Natural killer cell (primary cell): ENCODE measurements at regions not wholly inside any gene's neighbourhood (a gene's known extent, or its start where the extent isn't known, plus 50 kb on each side); places are given as distances from the start of the nearest gene placed in this dataset.

Experiments
- ATAC-seq, 3 donors: fragments of 150-1000 bp in 2 of 3; fragments of 200-7000 bp in 1 of 3; cut with Tn5 transposase; 1 replicate in 1 of 3; 2 replicates in 2 of 3; pipeline ENCODE4 v1.10.0; 2021; ENCODE audit warnings: mild to moderate bottlenecking in 2 of 3, moderate library complexity in 2 of 3
- DNase-seq, 2 donors: peaks; one replicate each; pipeline versions ENCODE4 v3.0.0 to v3.0.0-alpha.2; 2013 to 2021; ENCODE audit warnings: mixed read lengths in 1 of 2
- H3K27ac ChIP-seq: one replicate; pipeline ENCODE4 v1.5.1; 2013; ENCODE audit warnings: mild to moderate bottlenecking, low read length
- H3K27me3 ChIP-seq: one replicate; pipeline ENCODE4 v1.6.1; 2013; ENCODE audit warnings: low read length; ENCODE audit not compliant: control insufficient read depth, insufficient read depth
- H3K36me3 ChIP-seq: one replicate; pipeline ENCODE4 v1.6.1; 2013; ENCODE audit warnings: low read length; ENCODE audit not compliant: control insufficient read depth, insufficient read depth
- H3K4me1 ChIP-seq: one replicate; pipeline ENCODE4 v1.6.1; 2013; ENCODE audit warnings: low read length; ENCODE audit not compliant: control insufficient read depth, insufficient read depth
- H3K4me3 ChIP-seq: one replicate; pipeline ENCODE4 v1.5.1; 2013; ENCODE audit warnings: low read length
- H3K9me3 ChIP-seq: one replicate; pipeline ENCODE4 v1.6.1; 2013; ENCODE audit warnings: low read length; ENCODE audit not compliant: control insufficient read depth, insufficient read depth
- H3K27ac Mint-ChIP-seq, 2 donors: one replicate each; pipeline ENCODE4 v1.8.0; 2022; ENCODE audit warnings: mild to moderate bottlenecking in 2 of 2, mixed read lengths in 2 of 2, moderate library complexity in 1 of 2
- H3K27me3 Mint-ChIP-seq, 2 donors: one replicate each; pipeline ENCODE4 v1.8.0; 2022; ENCODE audit warnings: low read depth in 2 of 2, mixed read lengths in 2 of 2
- H3K36me3 Mint-ChIP-seq: one replicate; pipeline ENCODE4 v1.8.0; 2022; ENCODE audit warnings: mixed read lengths
- H3K4me1 Mint-ChIP-seq, 2 donors: one replicate each; pipeline ENCODE4 v1.8.0; 2022; ENCODE audit warnings: mixed read lengths in 2 of 2
- H3K4me3 Mint-ChIP-seq: one replicate; pipeline ENCODE4 v1.8.0; 2022; ENCODE audit warnings: mild to moderate bottlenecking, moderate library complexity, mixed read lengths
- H3K9me3 Mint-ChIP-seq, 2 donors: one replicate each; pipeline ENCODE4 v1.8.0; 2022; ENCODE audit warnings: mixed read lengths in 2 of 2
- CTCF ChIP-seq: fragments of 200-600 bp; IDR thresholded peaks from one replicate; pipeline ENCODE4 v1.8.0; 2022; ENCODE audit warnings: antibody characterized with exemption
- WGBS: methylation state at CpG from one replicate; pipeline ENCODE4 v1.1.7; 2013; ENCODE audit warnings: missing lambda C conversion rate; ENCODE audit not compliant: insufficient coverage; 5-methylcytosine and 5-hydroxymethylcytosine counted together
- intact Hi-C: fragments of 100-400 bp; cut with micrococcal nuclease; formaldehyde crosslinking; loops from one replicate; pipeline ENCODE4 v1.14.2; 2022

GRCh38 chr21:41037936-41038335 is 130.0 kb upstream of the BACE2 start:
- Mint-ChIP-seq H3K36me3 (no peaks in the 10 kb centered on the region), H3K27ac (no peak overlapping the region), H3K4me3 (no peak overlapping the region), H3K27me3 (peaks cover 3 to 10% of the 10 kb centered on the region in 2 donors), H3K9me3 (no peaks in the 10 kb centered on the region), H3K4me1 (no peaks in the 10 kb centered on the region)
- DNase-seq (no peak), ATAC-seq (no peak)
- H3K9me3 ChIP-seq, result no peaks in the 10 kb centered on the region
- no peaks in the 10 kb centered on the region for H3K4me1 ChIP-seq
- H3K27me3 ChIP-seq, result no peaks in the 10 kb centered on the region
- 100% methylated on average over 1 of the region's 1 CpG for whole genome bisulfite sequencing
- no peaks in the 10 kb centered on the region for H3K36me3 ChIP-seq
- no peak overlapping the region for H3K4me3 ChIP-seq
- intact Hi-C loops, result no loop called here
- TF ChIP-seq CTCF, result no peak
- H3K27ac ChIP-seq, result no peak overlapping the region

GRCh38 chr21:41043014-41043413 is 124.9 kb upstream of the BACE2 start:
- 72% methylated on average over 2 of the region's 2 CpGs for WGBS
- ATAC-seq (no peak), DNase-seq (no peak)
- Mint-ChIP-seq H3K4me1 (no peaks in the 10 kb centered on the region), H3K27me3 (peaks cover 8 to 28% of the 10 kb centered on the region in 2 donors), H3K27ac (no peak overlapping the region), H3K36me3 (no peaks in the 10 kb centered on the region), H3K9me3 (no peaks in the 10 kb centered on the region), H3K4me3 (no peak overlapping the region)
- Histone ChIP-seq H3K4me1 (no peaks in the 10 kb centered on the region), H3K27me3 (no peaks in the 10 kb centered on the region), H3K27ac (no peak overlapping the region), H3K36me3 (no peaks in the 10 kb centered on the region), H3K9me3 (no peaks in the 10 kb centered on the region), H3K4me3 (no peak overlapping the region)
- TF ChIP-seq CTCF, result peak; percentile 0
- intact Hi-C loops, result no loop called here

- H3K9me3 ChIP-seq, result no peaks in the 10 kb centered on the region
- intact Hi-C loops, result no loop called here
- TF ChIP-seq CTCF, result no peak
- no peaks in the 10 kb centered on the region for H3K36me3 ChIP-seq
- Mint-ChIP-seq H3K9me3 (no peaks in the 10 kb centered on the region), H3K4me3 (no peak overlapping the region), H3K27me3 (peaks cover 8 to 29% of the 10 kb centered on the region in 2 donors), H3K4me1 (no peaks in the 10 kb centered on the region), H3K27ac (no peak overlapping the region), H3K36me3 (no peaks in the 10 kb centered on the region)
- no peak overlapping the region for H3K4me3 ChIP-seq
- ATAC-seq (no peak), DNase-seq (no peak)
- 61% methylated on average over 16 of the region's 17 CpGs for WGBS
- H3K27me3 ChIP-seq, result no peaks in the 10 kb centered on the region
- no peaks in the 10 kb centered on the region for H3K4me1 ChIP-seq
- H3K27ac ChIP-seq, result no peak overlapping the region
These were observed 122.3 kb upstream of the BACE2 start for GRCh38 chr21:41045534-41046268.

DNA sequence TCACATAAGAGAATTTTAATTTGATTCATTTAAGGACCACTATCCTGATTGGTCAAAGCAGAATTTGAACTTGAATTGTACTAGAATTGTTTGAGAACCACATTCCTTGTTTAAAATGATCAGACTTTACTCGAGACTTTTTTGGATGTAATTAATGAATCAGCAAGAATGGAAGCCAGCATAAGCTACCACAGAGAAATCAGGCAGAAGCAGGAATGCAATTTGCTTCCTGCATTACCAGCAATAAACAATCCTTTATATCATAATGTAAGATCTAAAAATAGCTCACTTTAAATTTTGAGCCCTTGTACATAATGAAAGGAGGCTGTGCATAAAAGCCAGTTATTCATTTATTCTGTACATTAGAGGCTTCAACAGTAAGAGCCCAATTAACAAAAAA is 119.8 kb upstream of the BACE2 start:
- H3K4me3 ChIP-seq, result no peak overlapping the region
- H3K9me3 ChIP-seq, result no peaks in the 10 kb centered on the region
- no peak overlapping the region for H3K27ac ChIP-seq
- no peak for DNase-seq
- H3K4me3 Mint-ChIP-seq, result no peak overlapping the region
- 0% methylated on average over 1 of the region's 1 CpG for WGBS
- H3K9me3 Mint-ChIP-seq, result no peaks in the 10 kb centered on the region
- ATAC-seq, result no peak
- no peaks in the 10 kb centered on the region for H3K36me3 Mint-ChIP-seq
- H3K4me1 ChIP-seq, result no peaks in the 10 kb centered on the region
- intact Hi-C loops, result no loop called here
- H3K27me3 ChIP-seq, result no peaks in the 10 kb centered on the region
- no peaks in the 10 kb centered on the region for H3K36me3 ChIP-seq
- no peak overlapping the region for H3K27ac Mint-ChIP-seq
- H3K27me3 Mint-ChIP-seq, result peaks cover 5 to 34% of the 10 kb centered on the region in 2 donors
- no peak for TF ChIP-seq CTCF
- H3K4me1 Mint-ChIP-seq, result no peaks in the 10 kb centered on the region
